GM18870 (cell line): ENCODE measurements at regions not wholly inside any gene's neighbourhood (a gene's known extent, or its start where the extent isn't known, plus 50 kb on each side); places are given as distances from the start of the nearest gene placed in this dataset.
"Not testable (repeated sequence)": the region's sequence is repeated elsewhere in the genome, so short reads cannot be mapped to it uniquely, and the experiment has no call there.

Experiments used
- ATAC-seq: cut with Tn5 transposase; IDR thresholded peaks from one replicate; pipeline ENCODE4 v1.9.1; 2021; ENCODE audit warnings: moderate library complexity; ENCODE audit not compliant: unreplicated experiment

DNA sequence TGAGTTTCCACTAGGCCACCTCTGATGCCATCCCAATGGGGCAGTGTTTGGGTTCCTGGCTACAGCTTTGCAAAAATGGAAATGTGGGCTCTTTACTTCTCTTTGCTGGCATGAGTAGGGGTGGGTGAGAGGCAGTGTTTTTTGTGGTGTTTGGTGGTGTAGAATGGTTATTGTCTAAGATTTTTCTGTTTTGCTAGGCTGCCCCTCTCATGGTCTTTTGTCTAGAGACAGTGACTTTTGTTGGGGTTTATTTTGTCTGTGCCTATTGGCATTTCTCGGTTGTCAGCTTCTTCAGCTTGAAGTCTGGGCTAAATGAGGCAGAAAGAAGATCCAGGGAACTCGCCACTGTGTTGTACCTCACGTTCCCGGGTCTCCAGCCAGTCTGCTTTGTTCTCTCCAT is 112.1 kb downstream of the CENPF start:
- no peak for ATAC-seq

DNA sequence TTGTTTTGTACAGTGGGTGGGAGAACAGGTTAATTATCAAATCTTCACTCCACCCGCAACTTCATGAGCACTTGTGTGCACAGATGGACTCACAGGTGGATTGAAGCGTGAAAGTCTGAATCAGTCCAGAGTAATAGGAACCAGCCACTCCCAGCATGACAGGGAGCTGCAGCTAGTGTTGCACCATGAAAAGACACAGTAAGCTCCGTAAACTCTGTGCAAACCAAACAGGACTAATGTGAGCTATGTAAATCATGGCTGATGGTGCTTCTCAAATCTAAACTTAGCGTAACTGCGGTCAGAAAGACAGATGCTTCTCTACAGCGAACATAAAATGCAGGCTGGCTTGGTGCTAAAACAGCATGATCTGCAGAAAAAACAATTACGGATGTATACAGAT is 114.4 kb downstream of the CENPF start:
- ATAC-seq: no peak

DNA sequence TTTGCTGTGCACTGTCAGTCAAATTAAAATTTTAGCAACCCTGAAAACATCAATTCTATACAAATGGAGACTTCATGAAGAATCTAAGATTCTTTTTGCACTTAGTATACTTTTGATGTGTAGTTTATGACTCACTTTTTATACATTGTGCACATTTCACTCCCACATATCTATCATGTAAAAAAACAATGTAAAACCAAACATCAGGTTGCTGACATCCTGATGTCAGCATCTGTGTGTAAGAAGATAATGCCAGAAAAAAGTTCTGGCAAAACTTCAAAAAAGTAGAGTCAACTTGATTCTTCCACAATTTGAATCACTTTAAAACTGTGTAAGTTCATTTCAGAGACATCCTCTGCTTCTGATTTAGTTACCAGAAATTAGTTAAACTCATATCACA is 115.7 kb downstream of the CENPF start:
- no peak for ATAC-seq

DNA sequence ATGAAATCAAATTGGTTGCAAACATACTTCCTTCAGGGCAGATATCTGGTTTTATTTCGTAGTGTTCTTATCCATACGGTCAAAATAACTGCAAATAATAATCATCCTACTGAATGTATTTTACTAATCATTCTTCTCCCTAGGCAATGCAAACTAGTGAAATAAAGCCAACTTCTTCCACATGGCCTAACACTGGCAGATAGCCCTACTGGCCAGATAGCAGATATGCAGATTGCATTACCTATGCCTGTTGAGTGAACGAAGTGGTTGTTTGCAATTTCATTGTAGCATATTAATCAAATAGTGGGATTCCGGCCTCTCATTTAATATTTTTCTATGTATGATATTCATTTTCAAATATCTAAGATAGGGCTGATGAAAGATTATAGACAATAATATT is 116.2 kb downstream of the CENPF start:
- ATAC-seq: no peak

DNA sequence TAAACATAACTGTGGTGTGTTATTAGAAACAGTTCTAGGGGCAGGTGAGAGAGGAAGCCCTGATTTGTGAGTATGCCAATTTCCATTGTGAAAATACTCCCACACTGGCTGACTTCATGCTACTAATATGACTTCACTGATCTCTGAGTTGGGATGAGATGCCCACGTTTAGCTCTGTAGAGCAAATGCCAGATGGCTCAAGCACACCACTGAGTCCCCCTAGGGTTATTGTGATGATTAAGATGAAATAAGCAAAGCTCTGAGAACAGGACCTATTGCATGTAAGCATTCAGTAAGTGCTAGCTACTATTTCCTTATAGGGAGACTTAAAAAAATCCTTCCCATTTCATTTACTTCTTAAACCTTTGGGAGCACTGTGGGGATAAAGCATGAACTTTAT is 117.6 kb downstream of the CENPF start:
- no peak for ATAC-seq

DNA sequence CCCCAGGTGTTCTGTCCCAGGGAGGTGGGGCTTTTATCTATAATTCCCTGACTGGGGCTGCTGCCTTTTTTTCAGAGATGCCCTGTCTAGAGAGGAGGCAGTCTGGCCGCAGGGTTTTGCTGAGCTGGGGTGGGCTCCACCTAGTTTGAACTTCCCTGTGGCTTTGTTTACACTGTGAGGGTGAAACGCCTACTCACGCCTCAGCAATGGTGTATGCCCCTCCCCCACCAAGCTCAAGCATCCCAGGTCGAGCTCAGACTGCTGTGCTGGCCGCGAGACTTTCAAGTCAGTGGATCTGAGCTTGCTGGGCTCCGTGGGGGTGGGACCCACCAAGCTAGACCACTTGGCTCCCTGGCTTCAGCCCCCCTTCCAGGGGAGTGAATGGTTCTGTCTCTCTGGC is 124.3 kb downstream of the CENPF start:
- no peak for ATAC-seq

DNA sequence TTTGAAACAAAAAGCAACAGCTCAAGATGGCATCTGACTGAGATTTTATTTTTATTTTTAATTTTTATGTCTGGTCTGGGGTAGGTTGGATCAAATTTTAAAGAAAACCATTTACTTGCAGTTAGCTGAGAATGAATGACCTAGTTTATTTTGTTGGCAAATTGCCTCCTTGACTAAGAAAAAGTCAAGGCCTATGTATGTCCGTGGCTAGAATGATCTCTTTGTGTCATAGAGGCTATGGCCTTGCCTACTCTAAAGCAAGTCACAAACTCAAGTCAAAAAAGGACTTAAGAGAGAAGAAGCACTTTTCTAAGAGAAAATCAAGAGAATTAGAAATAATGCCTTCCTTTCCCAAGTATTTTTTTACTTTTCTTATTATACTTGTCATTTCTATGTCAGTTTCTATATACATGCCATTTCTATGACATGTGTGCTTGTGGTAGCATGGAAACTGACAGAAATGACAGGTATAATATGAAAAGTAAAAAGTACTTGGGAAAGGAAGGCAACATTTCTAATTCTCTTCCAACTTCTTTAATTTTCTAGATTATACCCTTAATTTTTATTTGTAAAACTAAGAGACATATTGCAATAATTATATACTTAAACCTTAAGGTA is 136.7 kb downstream of the CENPF start:
- no peak for ATAC-seq

DNA sequence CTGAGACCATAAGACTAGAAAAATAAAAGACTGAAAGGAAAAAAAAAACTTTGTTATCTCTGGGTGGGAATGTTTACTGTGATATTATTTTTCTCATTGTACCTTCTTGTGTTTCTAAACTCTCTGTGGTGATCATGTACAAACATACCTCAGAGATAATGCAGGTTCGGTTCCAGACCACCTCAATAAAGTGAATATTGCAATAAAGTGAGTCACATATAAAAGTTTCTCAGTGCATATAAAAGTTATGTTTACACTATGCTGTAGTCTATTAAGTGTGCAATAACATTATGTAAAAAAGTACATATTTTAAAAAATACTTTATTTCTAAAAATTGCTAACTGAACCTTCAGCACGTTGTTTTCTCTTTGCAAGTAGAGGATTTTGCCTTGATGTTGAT is 137.5 kb downstream of the CENPF start:
- ATAC-seq: no peak

DNA sequence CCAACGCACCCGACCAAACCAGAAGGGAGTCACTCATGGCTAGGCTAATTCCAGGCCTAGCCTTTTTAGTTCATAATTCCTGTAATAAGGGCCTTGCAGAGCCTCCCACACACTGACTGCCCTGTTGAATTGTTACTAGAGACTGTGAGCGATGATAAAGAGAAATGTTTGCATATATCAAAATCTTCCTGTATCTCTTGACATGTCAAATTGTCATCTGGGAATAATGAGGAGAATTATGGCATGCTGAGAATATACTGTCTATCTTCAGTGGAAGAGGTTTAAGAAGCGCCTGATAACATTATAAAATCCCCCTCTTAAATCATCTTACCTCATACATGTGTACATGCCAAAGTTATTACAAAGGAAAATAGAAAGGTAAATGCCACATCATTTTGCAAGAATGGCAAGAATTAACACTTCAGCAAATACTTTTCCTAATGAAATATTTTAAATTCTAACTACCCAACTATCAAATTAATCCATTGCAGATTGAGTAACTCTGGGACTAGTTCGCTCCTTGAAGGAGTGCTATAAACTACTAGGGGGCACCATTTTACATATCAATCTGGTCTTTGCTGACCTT is 144.1 kb downstream of the CENPF start:
- ATAC-seq: no peak

DNA sequence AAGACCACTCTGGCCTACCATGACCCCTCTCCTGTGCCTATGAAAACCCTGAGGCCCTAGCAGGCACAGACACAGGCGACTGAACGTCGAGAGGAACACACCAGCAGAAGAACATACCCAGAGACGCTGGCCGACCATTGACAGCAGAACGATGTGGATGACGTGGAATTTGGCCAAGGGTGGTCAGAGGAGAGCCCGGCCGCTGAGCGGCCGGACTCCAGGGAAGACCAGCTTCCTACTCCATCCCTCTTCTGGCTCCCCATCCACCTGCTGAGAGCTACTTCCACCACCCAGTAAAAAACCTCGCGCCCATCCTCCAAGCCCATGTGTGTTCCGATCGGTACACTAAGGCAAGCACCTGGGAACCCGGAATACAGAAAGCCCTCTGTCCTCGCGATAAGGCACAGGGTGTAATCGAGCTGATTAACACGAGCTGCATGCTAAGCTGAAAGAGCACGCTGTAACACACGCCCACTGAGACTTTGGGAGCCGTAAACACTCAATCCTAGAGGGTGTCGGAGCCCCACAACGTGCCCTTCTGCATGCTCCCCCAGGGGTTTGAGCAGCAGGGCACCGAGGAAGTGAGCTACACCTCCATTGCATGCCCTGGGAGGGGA is 150.3 kb downstream of the CENPF start:
- no peak for ATAC-seq

DNA sequence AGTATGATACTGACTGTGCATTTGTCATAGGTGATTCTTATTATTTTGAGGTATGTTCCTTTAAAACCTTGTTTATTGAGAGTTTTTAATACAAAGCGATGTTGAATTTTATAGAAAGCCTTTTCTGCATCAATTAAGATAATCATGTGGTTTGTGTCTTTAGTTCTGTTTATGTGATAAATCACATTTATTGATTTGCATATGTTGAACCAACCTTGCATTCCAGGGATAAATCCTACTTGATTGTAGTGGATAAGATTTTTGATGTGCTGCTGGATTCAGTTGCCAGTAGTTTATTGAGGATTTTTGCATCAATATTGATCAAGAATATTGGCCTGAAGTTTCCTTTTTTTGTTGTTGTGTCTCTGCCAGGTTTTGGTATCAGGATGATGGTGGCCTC is 158.0 kb downstream of the CENPF start:
- ATAC-seq: no peak

DNA sequence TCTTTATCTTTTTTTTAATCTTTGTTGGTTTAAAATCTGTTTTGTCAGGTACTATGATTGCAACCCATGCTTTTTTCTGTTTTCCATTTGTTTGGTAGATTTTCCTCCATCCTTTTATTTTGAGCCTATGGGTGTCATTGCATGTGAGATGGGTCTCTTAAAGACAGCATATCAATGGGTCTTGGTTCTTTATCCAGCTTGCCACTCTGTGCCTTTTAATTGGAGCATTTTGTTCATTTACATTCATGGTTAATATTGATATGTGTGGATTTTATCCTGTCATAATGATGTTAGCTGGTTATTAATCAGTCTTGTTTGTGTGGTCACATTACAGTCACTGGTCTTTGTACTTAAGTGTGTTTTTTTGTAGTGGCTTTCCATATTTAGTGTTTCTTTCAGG is 159.9 kb downstream of the CENPF start:
- ATAC-seq: no peak

DNA sequence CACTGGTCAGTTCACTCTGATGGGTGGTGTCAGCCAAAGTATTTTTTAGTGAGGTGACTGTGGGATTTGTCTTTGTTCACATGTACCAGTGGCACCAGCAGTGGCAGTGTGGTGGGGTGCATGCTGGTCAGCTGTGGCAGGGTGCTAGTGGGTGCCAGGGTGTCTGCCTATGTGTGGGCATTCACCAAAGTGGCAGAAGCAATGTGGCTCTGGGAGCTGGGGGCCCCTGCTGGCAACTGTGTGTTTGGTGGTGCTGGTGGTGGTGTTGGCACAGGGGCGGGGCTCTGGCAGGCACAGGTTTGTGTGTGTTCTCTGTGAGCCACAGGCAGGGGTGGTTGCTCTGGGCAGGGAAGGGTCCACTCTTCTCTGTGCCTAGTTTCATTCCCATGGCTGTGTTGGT is 161.5 kb downstream of the CENPF start:
- no peak for ATAC-seq

DNA sequence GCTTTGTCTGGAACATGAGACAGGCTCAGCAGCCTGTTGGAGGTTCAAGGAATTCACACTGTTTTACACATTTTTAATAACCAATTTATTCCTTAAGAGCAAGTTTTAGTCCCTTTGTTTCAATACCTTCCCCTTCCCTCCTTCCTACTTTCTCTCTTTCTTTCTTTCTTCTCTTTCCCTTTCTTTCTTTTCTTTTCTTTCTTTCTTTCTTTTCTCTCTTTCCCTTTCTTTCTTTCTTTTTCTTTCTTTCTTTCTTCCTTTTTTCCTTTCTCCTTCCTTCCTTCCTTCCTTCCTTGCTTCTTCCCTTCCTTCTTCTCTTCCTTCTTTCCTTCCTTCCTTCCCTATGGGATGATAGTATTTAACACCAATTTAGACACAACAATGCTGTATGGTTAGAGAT is 164.2 kb downstream of the CENPF start:
- no peak for ATAC-seq

DNA sequence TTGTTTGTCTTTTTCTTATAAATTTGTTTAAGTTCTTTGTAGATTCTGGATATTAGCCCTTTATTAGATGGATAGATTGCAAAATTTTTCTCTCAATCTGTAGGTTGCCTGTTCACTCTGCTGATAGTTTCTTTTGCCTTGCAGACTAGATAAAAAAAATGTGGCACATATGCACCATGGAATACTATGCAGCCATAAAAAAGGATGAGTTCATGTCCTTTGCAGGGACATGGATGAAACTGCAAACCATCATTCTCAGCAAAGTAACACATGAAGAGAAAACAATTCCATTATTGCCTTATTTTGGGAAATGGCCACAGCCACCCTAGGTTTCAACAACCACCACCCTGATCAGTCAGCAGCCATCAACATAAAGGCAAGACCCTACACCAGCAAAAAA is 166.7 kb downstream of the CENPF start:
- ATAC-seq: not testable (repeated sequence)

DNA sequence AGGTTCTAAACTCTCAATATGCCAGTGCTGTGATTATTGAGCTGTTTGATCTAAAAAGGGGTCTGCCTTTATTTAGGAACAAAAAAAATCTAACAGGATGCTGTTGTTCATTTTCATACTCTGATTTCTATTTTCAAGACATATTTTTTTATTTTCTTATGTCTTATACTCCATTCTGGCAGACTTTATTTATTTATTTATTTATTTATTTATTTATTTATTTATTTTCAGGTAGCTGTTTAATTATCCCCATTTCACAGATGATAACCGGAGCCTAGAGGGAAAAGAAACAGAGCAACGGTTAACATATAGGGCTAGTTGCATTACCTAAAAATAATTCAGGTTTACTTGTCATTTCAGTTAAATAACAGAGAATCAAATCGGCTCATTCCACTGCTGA is 174.4 kb downstream of the CENPF start:
- ATAC-seq: no peak

DNA sequence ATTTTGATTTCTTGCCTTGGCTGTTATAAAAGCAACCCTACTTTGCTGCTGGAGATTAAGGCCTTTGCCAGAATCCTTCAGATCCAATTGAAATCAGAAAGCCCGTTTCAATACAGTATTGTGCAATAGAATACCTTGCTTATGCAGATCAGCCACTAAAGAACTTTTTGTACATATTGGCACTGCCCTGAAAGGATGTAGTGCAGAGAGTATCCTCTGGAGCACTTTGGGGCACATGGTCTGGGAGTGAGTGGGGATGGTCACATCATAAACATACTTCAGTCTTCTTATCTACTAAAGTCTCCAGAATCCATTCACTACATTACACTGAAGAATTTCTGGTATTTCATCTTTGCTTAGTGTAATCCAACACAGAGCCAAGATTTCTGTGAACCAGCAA is 189.0 kb downstream of the CENPF start:
- no peak for ATAC-seq

DNA sequence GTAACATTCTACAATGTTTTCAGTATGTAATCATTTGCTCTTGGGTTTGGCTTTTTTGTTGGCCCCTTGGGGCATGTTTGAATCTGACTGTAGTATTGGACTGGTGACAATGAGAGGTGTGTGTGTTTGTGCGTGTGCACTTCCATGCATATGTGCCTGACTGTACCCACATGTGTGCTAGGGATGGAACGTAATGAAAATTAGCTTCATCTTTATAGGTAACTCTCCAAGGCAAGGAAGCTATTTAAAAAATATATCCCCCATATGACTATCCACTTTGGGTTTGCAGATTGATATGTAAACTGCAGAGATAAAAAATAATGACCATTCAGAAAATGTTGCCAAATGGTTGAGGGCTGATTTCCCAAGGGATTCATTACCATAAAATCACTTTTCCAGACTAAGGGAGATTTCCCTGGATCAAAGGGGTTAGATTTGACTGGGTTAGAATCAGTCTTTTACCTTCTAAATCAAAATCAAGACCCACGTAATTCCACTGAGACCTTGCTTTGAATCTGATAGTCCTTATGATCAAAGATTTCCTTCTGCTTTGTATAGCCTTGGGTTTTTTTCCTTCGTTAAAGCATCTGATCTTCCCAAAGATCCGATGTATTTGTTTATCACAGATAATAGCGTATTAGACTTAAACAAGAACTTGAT is 189.7 kb downstream of the CENPF start:
- no peak for ATAC-seq

DNA sequence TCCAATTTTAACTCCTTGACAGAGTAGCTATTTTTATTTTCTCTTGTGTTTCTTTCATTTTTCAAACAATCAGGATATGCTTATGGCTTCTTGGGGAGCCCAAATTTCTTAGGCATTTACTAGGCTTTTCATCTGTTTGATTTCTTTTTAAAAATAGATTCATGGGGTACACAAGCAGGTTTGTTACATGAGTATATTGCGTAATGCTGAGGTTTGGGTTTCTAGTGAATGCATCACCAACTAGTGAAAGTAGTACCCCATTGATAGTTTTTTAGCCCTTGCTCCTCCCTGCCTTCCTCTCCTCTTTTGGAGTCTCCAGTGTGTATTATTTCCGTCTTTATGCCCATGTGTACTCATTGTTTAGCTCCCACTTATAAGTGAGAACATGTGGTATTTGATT is 190.7 kb downstream of the CENPF start:
- ATAC-seq: no peak

DNA sequence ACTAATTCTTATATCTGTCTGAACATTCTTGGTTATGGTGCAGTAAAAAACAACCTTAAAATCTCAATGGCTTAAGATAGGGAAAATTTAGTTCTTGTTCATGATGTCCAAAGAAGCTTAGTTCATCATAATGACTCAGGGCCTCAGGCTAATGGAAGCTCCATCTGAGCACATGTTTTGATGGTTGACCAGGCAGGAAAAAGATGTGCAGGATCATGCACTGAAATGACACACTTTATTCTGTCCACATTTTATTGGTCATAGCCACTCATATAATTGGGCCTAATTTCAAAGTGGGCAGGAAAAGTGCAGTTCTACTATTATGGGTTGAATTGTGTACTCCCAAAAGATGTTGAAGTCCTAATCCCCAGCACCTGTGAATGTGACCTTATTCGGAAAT is 198.2 kb downstream of the CENPF start:
- ATAC-seq: no peak

DNA sequence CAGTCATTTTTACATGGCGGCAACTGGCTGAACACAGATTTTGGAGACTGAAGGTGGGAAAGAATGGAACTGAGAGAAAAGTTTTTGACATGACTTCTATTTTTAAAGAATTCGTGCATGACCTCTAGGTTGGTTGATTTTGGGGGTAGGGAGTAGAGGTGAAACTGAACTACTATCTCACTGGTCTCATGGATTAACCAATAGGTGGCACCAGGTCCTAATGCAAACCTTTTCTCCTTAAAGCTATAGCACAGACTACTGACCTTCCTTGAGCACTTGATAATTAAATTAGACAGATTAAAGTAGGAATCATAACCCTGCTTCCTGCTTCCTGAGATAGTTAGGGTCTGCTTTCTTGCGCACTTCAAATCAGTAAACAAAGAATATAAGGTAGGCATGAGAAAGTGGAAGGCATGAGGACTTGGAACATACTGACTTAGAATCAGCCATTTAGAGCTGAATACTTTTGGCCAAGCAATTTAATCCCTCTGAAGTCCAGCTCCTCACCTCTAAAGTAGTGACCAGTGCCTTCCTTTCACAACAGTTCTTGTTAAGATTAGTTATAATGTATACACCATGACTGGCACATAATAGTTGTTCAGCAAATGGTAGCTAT is 206.0 kb downstream of the CENPF start:
- no peak for ATAC-seq

DNA sequence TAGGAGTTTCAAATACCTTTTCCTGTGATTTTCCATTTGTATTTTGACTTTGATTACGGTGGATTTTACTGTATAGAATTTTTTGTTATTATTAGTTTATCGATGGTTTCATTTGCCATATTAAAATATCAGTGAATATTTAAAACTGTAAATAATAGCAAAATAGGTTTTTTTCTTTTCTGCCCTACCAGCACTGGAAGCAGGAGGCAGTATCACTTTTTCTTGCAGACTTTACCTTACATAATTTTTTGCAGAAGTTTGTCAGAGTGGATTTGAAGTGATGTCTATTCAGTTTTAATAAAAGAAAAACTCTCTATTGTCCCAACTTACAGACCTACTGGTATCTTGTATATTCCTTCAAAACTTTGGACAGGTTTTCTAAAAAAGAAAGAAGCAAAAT is 213.6 kb downstream of the CENPF start:
- no peak for ATAC-seq
